Esophagus squamous epithelium (tissue), 5 donors: ENCODE measurements at regions not wholly inside any gene's neighbourhood (a gene's known extent, or its start where the extent isn't known, plus 50 kb on each side); places are given as distances from the start of the nearest gene placed in this dataset.

Experiments
- DNase-seq: peaks from one replicate; lab custom pipeline; 2025; lab: John Stamatoyannopoulos, UW
- H3K27ac ChIP-seq, 4 donors: fragments of 200-600 bp; sonication (generic); one replicate each; pipeline ENCODE4 v1.5.1; 2016 to 2019; ENCODE audit warnings: mild to moderate bottlenecking in 1 of 4
- H3K27me3 ChIP-seq, 4 donors: fragments of 200-600 bp; sonication (generic); 1 replicate in 3 of 4; 2 replicates in 1 of 4; pipeline versions ENCODE4 v1.5.1 to v1.6.0; 2017 to 2021; ENCODE audit warnings: antibody characterized with exemption in 1 of 4
- H3K36me3 ChIP-seq, 3 donors: fragments of 200-600 bp; sonication (generic); one replicate each; pipeline ENCODE4 v1.5.1; 2016 to 2019
- H3K4me1 ChIP-seq, 3 donors: fragments of 200-600 bp; sonication (generic); one replicate each; pipeline ENCODE4 v1.5.1; 2017 to 2019
- H3K4me3 ChIP-seq, 4 donors: fragments of 200-600 bp; sonication (generic); 1 replicate in 3 of 4; 2 replicates in 1 of 4; pipeline ENCODE4 v1.5.1; 2016 to 2019; ENCODE audit warnings: mild to moderate bottlenecking in 2 of 4, moderate library complexity in 1 of 4
- H3K9me3 ChIP-seq, 3 donors: fragments of 200-600 bp; sonication (generic); one replicate each; pipeline ENCODE4 v1.5.1; 2016 to 2019
- CTCF ChIP-seq, 6 experiments: fragments of 450-650 bp in 4 of 6; fragments of 200-600 bp in 2 of 6; sonication (generic) in 2 of 6; IDR thresholded peaks; one replicate each; pipeline ENCODE4 v1.5.1; 2016 to 2019; ENCODE audit warnings: antibody characterized with exemption in 6 of 6, mild to moderate bottlenecking in 4 of 6, moderate library complexity in 4 of 6
- POLR2A ChIP-seq, 4 donors: fragments of 450-650 bp; IDR thresholded peaks; one replicate each; pipeline ENCODE4 v1.6.1; 2017; ENCODE audit warnings: antibody characterized with exemption in 4 of 4, mild to moderate bottlenecking in 4 of 4, moderate library complexity in 3 of 4
- WGBS, 2 donors: methylation state at CpG; one replicate each; pipeline ENCODE4 v1.1.5; 2018; 5-methylcytosine and 5-hydroxymethylcytosine counted together
- intact Hi-C: fragments of 100-400 bp; cut with DNase I; formaldehyde crosslinking; loops from one replicate; pipeline ENCODE4 v1.15.0; 2022
- donor health status: DM: yes; HTN: yes; CAD: no.

- WGBS, 2 donors, result 60 to 62% methylated on average over 3 to 5 of the region's 5 CpGs
- peak overlapping the region; percentile 11 to 81 (median 65) for H3K27ac ChIP-seq
- H3K27me3 ChIP-seq, result no peaks in the 10 kb centered on the region
- DNase-seq, result no peak
- H3K36me3 ChIP-seq, result no peaks in the 10 kb centered on the region
- no peak for TF ChIP-seq POLR2A (IDR thresholded peaks at IDR 0.05)
- no peak for TF ChIP-seq CTCF (IDR thresholded peaks at IDR 0.05)
- H3K4me3 ChIP-seq, result no peak overlapping the region
- intact Hi-C loops, result no loop called here
- peaks cover 0 to 51% (median 12%) of the 10 kb centered on the region in 3 donors for H3K4me1 ChIP-seq
- no peaks in the 10 kb centered on the region for H3K9me3 ChIP-seq
These were observed 76.6 kb upstream of the CFAP20DC start for GRCh38 chr3:59126446-59126845.

- intact Hi-C loops, result no loop called here
- Histone ChIP-seq H3K36me3 (no peaks in the 10 kb centered on the region), H3K27me3 (no peaks in the 10 kb centered on the region), H3K4me1 (peaks cover 0 to 7% (median 5%) of the 10 kb centered on the region in 3 donors), H3K9me3 (no peaks in the 10 kb centered on the region), H3K4me3 (no peak overlapping the region), H3K27ac (no peak overlapping the region)
- no peak for DNase-seq
- TF ChIP-seq POLR2A (IDR thresholded peaks at IDR 0.05) (no peak), CTCF (IDR thresholded peaks at IDR 0.05) (no peak)
- 88 to 89% methylated on average over 7 of the region's 7 CpGs for WGBS, 2 donors
These were observed 71.7 kb upstream of the CFAP20DC start for GRCh38 chr3:59121346-59122144.

- Histone ChIP-seq H3K4me1 (peaks cover 0 to 4% (median 0%) of the 10 kb centered on the region in 3 donors), H3K4me3 (no peak overlapping the region), H3K36me3 (no peaks in the 10 kb centered on the region), H3K9me3 (no peaks in the 10 kb centered on the region), H3K27me3 (no peaks in the 10 kb centered on the region), H3K27ac (no peak overlapping the region)
- WGBS, 2 donors, result 88 to 90% methylated on average over 3 of the region's 3 CpGs
- DNase-seq, result no peak
- TF ChIP-seq CTCF (IDR thresholded peaks at IDR 0.05), result no peak
- TF ChIP-seq POLR2A (IDR thresholded peaks at IDR 0.05), result no peak
- intact Hi-C loops, result no loop called here
These were observed 69.1 kb upstream of the CFAP20DC start for GRCh38 chr3:59118928-59119327.

- intact Hi-C loops, result no loop called here
These were observed 67.6 kb upstream of the CFAP20DC start for GRCh38 chr3:59117396-59117795.

More at GRCh38 chr3:59117396-59117795, 67.6 kb upstream of the CFAP20DC start:
- no peaks in the 10 kb centered on the region for H3K36me3 ChIP-seq
- no peak overlapping the region for H3K27ac ChIP-seq
- H3K4me3 ChIP-seq, result no peak overlapping the region
- TF ChIP-seq POLR2A (IDR thresholded peaks at IDR 0.05), result no peak
- TF ChIP-seq CTCF (IDR thresholded peaks at IDR 0.05), result no peak
- H3K27me3 ChIP-seq, result no peaks in the 10 kb centered on the region
- peaks cover 0 to 4% (median 0%) of the 10 kb centered on the region in 3 donors for H3K4me1 ChIP-seq
- WGBS, 2 donors, result 70 to 85% methylated on average over 3 of the region's 3 CpGs
- DNase-seq, result no peak
- no peaks in the 10 kb centered on the region for H3K9me3 ChIP-seq
